Peyer's patch (tissue), 4 donors: ENCODE measurements at regions not wholly inside any gene's neighbourhood (a gene's known extent, or its start where the extent isn't known, plus 50 kb on each side); places are given as distances from the start of the nearest gene placed in this dataset.

Source experiments
- DNase-seq, 3 donors: peaks; one replicate each; pipeline ENCODE4 v3.0.0-alpha.2; 2017 to 2019
- H3K27ac ChIP-seq, 4 donors: fragments of 200-600 bp; sonication (generic); one replicate each; pipeline ENCODE4 v1.5.1; 2016 to 2019
- H3K27me3 ChIP-seq, 2 donors: fragments of 200-600 bp; sonication (generic); one replicate each; pipeline ENCODE4 v1.5.1; 2019
- H3K36me3 ChIP-seq, 3 donors: fragments of 200-600 bp; sonication (generic); one replicate each; pipeline ENCODE4 v1.5.1; 2016 to 2019
- H3K4me1 ChIP-seq, 4 donors: fragments of 200-600 bp; sonication (generic); one replicate each; pipeline ENCODE4 v1.5.1; 2016 to 2019
- H3K4me3 ChIP-seq, 4 donors: fragments of 200-600 bp; sonication (generic); 1 replicate in 3 of 4; 2 replicates in 1 of 4; pipeline ENCODE4 v1.5.1; 2016 to 2019; ENCODE audit warnings: mild to moderate bottlenecking in 1 of 4
- H3K9me3 ChIP-seq, 4 donors: fragments of 200-600 bp; sonication (generic); one replicate each; pipeline ENCODE4 v1.5.1; 2016 to 2019; ENCODE audit warnings: mild to moderate bottlenecking in 1 of 4
- POLR2A ChIP-seq, 2 donors: fragments of 450-650 bp; IDR thresholded peaks; one replicate each; pipeline ENCODE4 v1.5.1; 2017; ENCODE audit warnings: antibody characterized with exemption in 2 of 2, mild to moderate bottlenecking in 2 of 2, moderate library complexity in 2 of 2
- TF ChIP-seq, protein P1 (sequence below), 6 experiments: fragments of 450-650 bp in 4 of 6; fragments of 200-600 bp in 2 of 6; sonication (generic) in 1 of 6; IDR thresholded peaks; one replicate each; pipeline ENCODE4 v1.5.1; 2017 to 2019; ENCODE audit warnings: antibody characterized with exemption in 6 of 6, mild to moderate bottlenecking in 3 of 6, moderate library complexity in 1 of 6

DNA sequence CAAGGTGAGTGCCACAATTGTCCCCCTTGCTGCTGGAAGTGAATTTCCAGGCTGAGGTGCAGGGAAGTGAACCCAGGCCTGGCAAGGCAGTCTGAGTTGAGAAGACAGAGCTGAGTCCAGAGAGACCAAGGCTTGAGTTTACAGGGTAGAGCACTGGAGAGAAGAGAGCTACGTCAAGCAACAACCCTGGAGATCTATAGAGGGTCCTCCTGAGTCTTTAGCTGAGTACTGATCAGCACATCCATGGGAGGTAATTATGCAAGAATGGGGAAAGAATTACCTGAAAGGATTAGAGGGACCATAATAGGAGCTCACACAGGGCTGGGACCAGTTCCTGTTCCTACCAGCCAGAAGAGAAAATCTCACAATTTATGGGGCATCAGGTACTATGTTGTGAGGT lies 190.7 kb downstream of the NEDD1 start:
- TF ChIP-seq, protein P1, sequence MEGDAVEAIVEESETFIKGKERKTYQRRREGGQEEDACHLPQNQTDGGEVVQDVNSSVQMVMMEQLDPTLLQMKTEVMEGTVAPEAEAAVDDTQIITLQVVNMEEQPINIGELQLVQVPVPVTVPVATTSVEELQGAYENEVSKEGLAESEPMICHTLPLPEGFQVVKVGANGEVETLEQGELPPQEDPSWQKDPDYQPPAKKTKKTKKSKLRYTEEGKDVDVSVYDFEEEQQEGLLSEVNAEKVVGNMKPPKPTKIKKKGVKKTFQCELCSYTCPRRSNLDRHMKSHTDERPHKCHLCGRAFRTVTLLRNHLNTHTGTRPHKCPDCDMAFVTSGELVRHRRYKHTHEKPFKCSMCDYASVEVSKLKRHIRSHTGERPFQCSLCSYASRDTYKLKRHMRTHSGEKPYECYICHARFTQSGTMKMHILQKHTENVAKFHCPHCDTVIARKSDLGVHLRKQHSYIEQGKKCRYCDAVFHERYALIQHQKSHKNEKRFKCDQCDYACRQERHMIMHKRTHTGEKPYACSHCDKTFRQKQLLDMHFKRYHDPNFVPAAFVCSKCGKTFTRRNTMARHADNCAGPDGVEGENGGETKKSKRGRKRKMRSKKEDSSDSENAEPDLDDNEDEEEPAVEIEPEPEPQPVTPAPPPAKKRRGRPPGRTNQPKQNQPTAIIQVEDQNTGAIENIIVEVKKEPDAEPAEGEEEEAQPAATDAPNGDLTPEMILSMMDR (IDR thresholded peaks at IDR 0.05) = no peak
- TF ChIP-seq POLR2A (IDR thresholded peaks at IDR 0.05) = no peak
- Histone ChIP-seq H3K27ac (no peak overlapping the region), H3K36me3 (no peaks in the 10 kb centered on the region), H3K9me3 (no peaks in the 10 kb centered on the region), H3K27me3 (no peaks in the 10 kb centered on the region), H3K4me3 (no peak overlapping the region), H3K4me1 (no peaks in the 10 kb centered on the region)
- no peak for DNase-seq

DNA sequence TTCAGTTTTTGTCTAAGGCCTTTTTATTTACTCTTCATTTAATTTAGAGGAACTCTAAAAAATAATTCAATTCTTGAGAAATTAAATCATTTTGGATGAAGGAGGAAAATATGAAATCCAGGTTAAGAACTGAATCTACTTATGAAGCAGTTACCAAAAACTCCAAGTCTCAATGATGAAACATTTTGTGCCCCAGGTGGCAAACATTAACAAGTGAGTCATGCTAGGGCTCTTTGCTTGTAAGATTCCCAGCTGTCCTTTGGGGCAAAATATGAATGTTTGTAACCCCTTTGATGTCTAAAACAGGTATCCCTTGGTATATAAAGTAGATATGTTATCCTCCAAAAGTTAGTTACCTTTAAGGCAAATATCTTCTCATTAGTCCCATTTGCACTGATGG lies 202.4 kb downstream of the NEDD1 start:
- no peak for TF ChIP-seq POLR2A (IDR thresholded peaks at IDR 0.05)
- TF ChIP-seq, protein P1 (IDR thresholded peaks at IDR 0.05) = no peak
- no peaks in the 10 kb centered on the region for H3K4me1 ChIP-seq
- H3K4me3 ChIP-seq = no peak overlapping the region
- H3K36me3 ChIP-seq = no peaks in the 10 kb centered on the region
- H3K27me3 ChIP-seq = no peaks in the 10 kb centered on the region
- H3K9me3 ChIP-seq = no peaks in the 10 kb centered on the region
- DNase-seq = no peak
- H3K27ac ChIP-seq = no peak overlapping the region

DNA sequence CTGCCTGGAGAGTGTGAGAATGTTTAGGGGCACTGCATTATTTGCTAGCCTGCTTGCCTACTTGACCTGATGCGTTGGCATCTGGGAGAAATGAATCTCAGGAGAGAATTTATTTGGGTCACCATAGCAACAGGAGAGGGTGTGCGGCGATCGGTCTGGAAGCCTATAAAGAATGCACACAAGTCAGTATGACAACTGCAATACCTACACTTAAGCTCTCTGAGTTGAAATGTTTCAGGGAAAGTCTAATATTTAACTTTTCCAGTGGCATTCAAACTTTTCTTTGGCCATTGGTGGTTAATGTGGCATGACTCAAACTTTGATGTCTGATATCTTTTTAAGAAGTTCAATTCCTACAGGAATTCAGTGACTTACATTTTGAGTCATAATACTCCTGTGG lies 205.1 kb downstream of the NEDD1 start:
- Histone ChIP-seq H3K4me1 (no peaks in the 10 kb centered on the region), H3K27me3 (no peaks in the 10 kb centered on the region), H3K36me3 (no peaks in the 10 kb centered on the region), H3K27ac (no peak overlapping the region), H3K9me3 (no peaks in the 10 kb centered on the region), H3K4me3 (no peak overlapping the region)
- DNase-seq = no peak
- TF ChIP-seq POLR2A (IDR thresholded peaks at IDR 0.05) = no peak
- TF ChIP-seq, protein P1 (IDR thresholded peaks at IDR 0.05) = no peak

DNA sequence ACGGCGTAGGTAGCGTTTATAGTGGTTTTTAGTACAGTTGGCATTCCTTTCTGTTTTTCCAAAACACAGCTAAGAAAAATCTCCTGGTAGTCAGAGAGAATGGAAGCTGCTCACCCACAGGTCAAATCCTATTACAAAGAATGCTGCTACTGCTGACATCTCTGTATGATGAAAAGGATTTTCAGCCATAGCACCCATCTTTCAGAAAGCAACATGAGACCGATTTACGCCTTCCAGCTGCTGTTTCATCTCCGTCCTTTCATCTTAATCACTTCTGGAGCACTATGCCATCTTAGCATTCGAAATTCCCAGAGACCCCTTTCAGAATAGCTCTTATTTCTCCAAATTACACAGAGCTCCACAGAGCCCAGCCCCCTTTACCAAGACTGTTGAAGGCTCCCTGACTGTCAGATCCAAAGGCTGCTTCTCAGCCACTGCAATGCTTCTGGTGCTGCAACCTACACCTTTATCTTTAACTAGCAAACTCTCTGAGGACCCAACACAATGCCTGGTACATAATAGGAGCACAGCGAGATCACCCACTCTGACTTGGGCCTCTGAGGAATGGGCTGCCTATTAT lies 211.8 kb downstream of the NEDD1 start:
- no peak overlapping the region for H3K4me3 ChIP-seq
- DNase-seq = no peak
- H3K4me1 ChIP-seq = no peaks in the 10 kb centered on the region
- no peaks in the 10 kb centered on the region for H3K9me3 ChIP-seq
- no peaks in the 10 kb centered on the region for H3K36me3 ChIP-seq
- no peaks in the 10 kb centered on the region for H3K27me3 ChIP-seq
- TF ChIP-seq, protein P1 (IDR thresholded peaks at IDR 0.05) = no peak
- TF ChIP-seq POLR2A (IDR thresholded peaks at IDR 0.05) = no peak
- H3K27ac ChIP-seq = no peak overlapping the region

DNA sequence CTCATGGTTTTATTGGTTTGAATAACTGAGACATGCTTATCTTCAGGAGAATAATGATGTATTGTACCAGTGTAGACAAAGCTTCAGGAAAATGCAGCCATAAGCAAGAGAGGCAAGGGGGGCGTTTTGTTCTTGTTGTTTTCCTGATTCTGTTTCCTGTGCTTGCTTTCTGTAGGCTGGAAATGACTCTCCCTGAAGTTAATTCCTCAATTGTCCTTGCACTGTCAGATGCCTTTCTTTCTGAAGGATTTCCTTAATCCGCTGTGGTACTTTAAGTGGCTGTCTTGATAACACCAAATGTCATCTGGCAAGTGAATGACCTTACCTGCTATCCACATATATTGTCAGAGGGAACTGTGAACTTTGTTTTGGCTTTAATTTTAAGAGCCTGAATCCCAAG lies 220.0 kb downstream of the NEDD1 start:
- no peak for TF ChIP-seq POLR2A (IDR thresholded peaks at IDR 0.05)
- TF ChIP-seq, protein P1 (IDR thresholded peaks at IDR 0.05) = no peak
- no peak for DNase-seq
- H3K36me3 ChIP-seq = no peaks in the 10 kb centered on the region
- no peak overlapping the region for H3K4me3 ChIP-seq
- H3K4me1 ChIP-seq = no peaks in the 10 kb centered on the region
- no peak overlapping the region for H3K27ac ChIP-seq
- no peaks in the 10 kb centered on the region for H3K9me3 ChIP-seq
- no peaks in the 10 kb centered on the region for H3K27me3 ChIP-seq
